A673 (cell line): ENCODE measurements at regions not wholly inside any gene's neighbourhood (a gene's known extent, or its start where the extent isn't known, plus 50 kb on each side); places are given as distances from the start of the nearest gene placed in this dataset.

ENCODE experiments used
- BruUV-seq: library from RNA; stranded (reverse); fragments of 400-500 nt; replicated peaks from 2 replicates; lab custom pipeline; 2021; lab: Mats Ljungman, UMichigan
- CTCF ChIA-PET: fragments of 300-600 bp; sonication (Branson Sonifier 250); formaldehyde crosslinking; loops from one replicate; lab custom pipeline; 2022; ENCODE audit warnings: antibody characterized with exemption; lab: Charles Lee
- POLR2A ChIA-PET: fragments of 300-600 bp; sonication (Branson Sonifier 250); formaldehyde crosslinking; loops from one replicate; lab custom pipeline; 2022; ENCODE audit warnings: antibody characterized with exemption; ENCODE audit not compliant: low non-redundant PET; lab: Charles Lee
- DNase-seq: peaks from one replicate; pipeline ENCODE4 v3.0.0-alpha.2; 2015; ENCODE audit warnings: low spot score
- H3K27ac ChIP-seq: fragments of 200-600 bp; sonication (generic); 2 replicates; pipeline ENCODE4 v1.5.1; 2016; ENCODE audit warnings: mixed run types, low read depth, mild to moderate bottlenecking, mixed read lengths, antibody characterized with exemption, low read length; ENCODE audit not compliant: poor library complexity, severe bottlenecking
- H3K27me3 ChIP-seq: fragments of 200-600 bp; sonication (generic); replicated peaks from 2 replicates; pipeline ENCODE4 v1.6.1; 2017; ENCODE audit warnings: mixed run types, low read depth, mild to moderate bottlenecking, mixed read lengths, antibody characterized with exemption, low read length; ENCODE audit not compliant: insufficient read depth, poor library complexity
- H3K36me3 ChIP-seq: fragments of 200-600 bp; sonication (generic); 2 replicates; pipeline ENCODE4 v1.6.1; 2016; ENCODE audit warnings: mixed run types, mild to moderate bottlenecking, mixed read lengths, antibody characterized with exemption, low read length; ENCODE audit not compliant: insufficient read depth, poor library complexity, severe bottlenecking
- H3K4me1 ChIP-seq: fragments of 200-600 bp; sonication (generic); 2 replicates; pipeline ENCODE4 v1.6.1; 2017; ENCODE audit warnings: mixed run types, mild to moderate bottlenecking, mixed read lengths, antibody characterized with exemption, low read length; ENCODE audit not compliant: insufficient read depth, poor library complexity, severe bottlenecking
- H3K4me3 ChIP-seq: fragments of 200-600 bp; sonication (generic); 2 replicates; pipeline ENCODE4 v1.5.1; 2016; ENCODE audit warnings: low read depth, mixed run types, mild to moderate bottlenecking, mixed read lengths, low read length; ENCODE audit not compliant: poor library complexity, severe bottlenecking
- H3K9me3 ChIP-seq: fragments of 200-600 bp; sonication (generic); 2 replicates; pipeline ENCODE4 v1.6.1; 2016; ENCODE audit warnings: mixed run types, low read depth, mild to moderate bottlenecking, mixed read lengths, antibody characterized with exemption, low read length; ENCODE audit not compliant: poor library complexity, severe bottlenecking
- CTCF ChIP-seq: fragments of 300-800, 200-600 bp; sonication (generic); conservative IDR thresholded peaks from 2 replicates; pipeline ENCODE4 v1.5.1; 2017; ENCODE audit warnings: low read depth, mild to moderate bottlenecking, antibody characterized with exemption, low read length, moderate library complexity, mixed read lengths
- EZH2 ChIP-seq: fragments of 200-600 bp; sonication (generic); IDR thresholded peaks from 2 replicates; pipeline ENCODE4 v1.6.1; 2017; ENCODE audit warnings: borderline replicate concordance, low read depth, mild to moderate bottlenecking, mixed read lengths, antibody characterized with exemption, low read length; ENCODE audit not compliant: poor library complexity, severe bottlenecking
- intact Hi-C: fragments of 100-400 bp; cut with micrococcal nuclease; formaldehyde crosslinking; loops from one replicate; pipeline ENCODE4 v1.10.0; 2022; ENCODE audit not compliant: unreplicated experiment

DNA sequence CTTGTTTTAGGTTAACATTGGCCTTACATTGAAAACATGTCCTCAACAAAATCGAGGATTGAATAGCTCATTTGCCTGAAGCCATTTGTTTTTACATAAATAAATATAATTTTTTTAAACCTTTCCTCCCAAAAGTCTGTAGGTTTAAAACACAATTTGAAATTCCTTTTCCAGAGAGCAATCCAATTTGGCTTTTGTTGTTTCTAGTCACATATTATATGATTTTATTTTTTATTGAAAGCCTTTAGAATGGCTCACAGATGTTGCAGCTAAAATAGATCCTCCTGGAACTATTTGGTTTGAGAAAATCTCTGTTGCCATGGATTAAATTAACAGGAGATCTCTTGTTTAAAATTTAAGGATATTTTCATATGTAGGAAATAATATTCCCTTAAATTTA is 512.6 kb downstream of the KLF5 start:
- no TSS peak for BruUV-seq
- TF ChIP-seq EZH2 (no peak), CTCF (no peak)
- Histone ChIP-seq H3K27me3 (no peaks in the 10 kb centered on the region), H3K9me3 (no peaks in the 10 kb centered on the region), H3K4me1 (no peaks in the 10 kb centered on the region), H3K4me3 (no peak overlapping the region), H3K27ac (no peak overlapping the region), H3K36me3 (no peaks in the 10 kb centered on the region)
- no peak for DNase-seq
- POLR2A ChIA-PET, result no interaction called here
- CTCF ChIA-PET, result no interaction called here
- intact Hi-C loops, result no loop called here

DNA sequence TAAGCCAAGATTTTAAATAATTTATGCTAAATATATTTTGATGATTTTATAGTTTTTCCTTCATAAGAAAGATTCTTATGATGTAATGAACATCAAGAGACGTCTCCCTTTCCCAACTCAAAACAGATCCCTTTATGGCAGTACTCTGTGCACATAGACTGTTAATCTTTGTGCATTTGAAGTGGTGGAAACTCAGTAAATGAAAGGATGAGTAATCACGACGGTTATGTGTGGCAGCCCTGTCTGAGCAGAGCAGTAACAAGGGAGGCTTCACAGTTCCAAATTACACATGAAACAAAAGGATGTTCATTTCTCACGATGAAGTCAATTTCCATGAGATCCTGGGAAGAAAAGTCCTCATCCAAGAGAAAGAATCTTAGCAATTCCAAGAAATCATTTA is 498.1 kb downstream of the KLF5 start:
- no TSS peak for BruUV-seq
- Histone ChIP-seq H3K27ac (no peak overlapping the region), H3K4me3 (no peak overlapping the region), H3K4me1 (no peaks in the 10 kb centered on the region), H3K36me3 (no peaks in the 10 kb centered on the region), H3K27me3 (no peaks in the 10 kb centered on the region), H3K9me3 (no peaks in the 10 kb centered on the region)
- ChIA-PET POLR2A (no interaction called here), CTCF (no interaction called here)
- TF ChIP-seq EZH2 (no peak), CTCF (no peak)
- DNase-seq, result no peak
- intact Hi-C loops, result no loop called here

DNA sequence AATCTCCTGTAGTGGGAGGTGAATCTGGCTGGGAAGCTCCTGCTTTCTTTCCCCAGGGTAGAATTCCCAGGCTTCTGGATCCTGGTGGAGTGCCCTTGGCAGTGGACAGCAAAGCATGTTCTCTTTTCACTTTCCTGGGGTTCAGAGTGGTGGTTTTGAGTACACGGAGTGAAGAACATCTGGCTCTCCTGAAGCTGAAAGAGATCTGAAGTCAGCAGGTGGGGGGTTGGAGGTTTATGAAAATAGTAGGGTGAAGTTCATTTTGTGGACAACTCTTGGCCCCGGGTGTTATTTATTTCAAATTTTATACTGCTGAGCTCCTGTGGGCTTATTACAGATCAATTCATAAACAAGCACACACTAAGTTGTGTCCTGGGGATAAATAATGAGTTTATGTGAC is 497.3 kb downstream of the KLF5 start:
- H3K27me3 ChIP-seq, result no peaks in the 10 kb centered on the region
- no peak for DNase-seq
- no peaks in the 10 kb centered on the region for H3K4me1 ChIP-seq
- BruUV-seq, result no TSS peak
- no peak overlapping the region for H3K4me3 ChIP-seq
- intact Hi-C loops, result no loop called here
- no peaks in the 10 kb centered on the region for H3K36me3 ChIP-seq
- TF ChIP-seq CTCF (no peak), EZH2 (no peak)
- ChIA-PET CTCF (no interaction called here), POLR2A (no interaction called here)
- H3K9me3 ChIP-seq, result no peaks in the 10 kb centered on the region
- H3K27ac ChIP-seq, result no peak overlapping the region
